Brain microvascular endothelial cell (primary cell): ENCODE measurements at regions not wholly inside any gene's neighbourhood (a gene's known extent, or its start where the extent isn't known, plus 50 kb on each side); places are given as distances from the start of the nearest gene placed in this dataset.

ENCODE experiments used
- DNase-seq: peaks from one replicate; pipeline ENCODE4 v3.0.0-alpha.2; 2020
- H3K27ac ChIP-seq: fragments of 250-450 bp; sonication (Bioruptor Pico); 2 replicates; pipeline ENCODE4 v1.5.1; 2020; ENCODE audit warnings: mild to moderate bottlenecking, moderate library complexity
- H3K27me3 ChIP-seq: fragments of 250-450 bp; sonication (Bioruptor Pico); replicated peaks from 2 replicates; pipeline ENCODE4 v1.5.1; 2020; ENCODE audit warnings: mild to moderate bottlenecking
- H3K36me3 ChIP-seq: fragments of 250-450 bp; sonication (Bioruptor Pico); replicated peaks from 2 replicates; pipeline ENCODE4 v1.5.1; 2020; ENCODE audit warnings: mild to moderate bottlenecking
- H3K4me3 ChIP-seq: 2 replicates; pipeline ENCODE4 v1.5.1; 2011; ENCODE audit warnings: low read depth, mild to moderate bottlenecking, control low read depth, low read length, moderate library complexity
- in situ Hi-C: cut with HindIII; loops from 2 replicates; pipeline ENCODE4 v1.10.0; 2017; ENCODE audit warnings: low sequenced_read_pairs, low pct_ligation_motif_present
- TF ChIP-seq, protein P1 (sequence below): IDR thresholded peaks from 2 replicates; pipeline ENCODE4 v1.5.1; 2011; ENCODE audit warnings: low read depth, mild to moderate bottlenecking, moderate library complexity, low read length, control low read depth, inconsistent platforms; ENCODE audit errors: missing control alignments

DNA sequence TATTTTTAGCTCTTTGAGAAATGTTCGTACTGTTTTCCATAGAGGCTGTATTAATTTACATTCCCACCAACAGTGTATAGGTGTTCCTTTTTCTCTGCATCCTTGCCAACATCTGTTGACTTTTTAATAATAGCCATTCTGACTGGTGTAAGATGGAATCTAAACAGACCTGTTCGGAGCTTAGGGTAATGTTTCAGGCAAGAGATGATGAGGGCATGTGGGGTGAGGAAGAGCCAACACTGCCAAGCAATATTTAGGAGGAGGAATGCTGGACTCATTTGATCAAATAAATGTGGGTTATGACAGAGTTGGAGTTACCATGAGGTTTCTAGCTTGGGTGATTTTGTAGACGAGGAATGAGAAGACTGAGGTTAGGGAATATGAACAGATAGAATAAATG is 382.9 kb downstream of the KLF12 start:
- Histone ChIP-seq H3K27ac (no peak overlapping the region), H3K36me3 (no peaks in the 10 kb centered on the region), H3K27me3 (no peaks in the 10 kb centered on the region), H3K4me3 (no peak overlapping the region)
- TF ChIP-seq, protein P1, sequence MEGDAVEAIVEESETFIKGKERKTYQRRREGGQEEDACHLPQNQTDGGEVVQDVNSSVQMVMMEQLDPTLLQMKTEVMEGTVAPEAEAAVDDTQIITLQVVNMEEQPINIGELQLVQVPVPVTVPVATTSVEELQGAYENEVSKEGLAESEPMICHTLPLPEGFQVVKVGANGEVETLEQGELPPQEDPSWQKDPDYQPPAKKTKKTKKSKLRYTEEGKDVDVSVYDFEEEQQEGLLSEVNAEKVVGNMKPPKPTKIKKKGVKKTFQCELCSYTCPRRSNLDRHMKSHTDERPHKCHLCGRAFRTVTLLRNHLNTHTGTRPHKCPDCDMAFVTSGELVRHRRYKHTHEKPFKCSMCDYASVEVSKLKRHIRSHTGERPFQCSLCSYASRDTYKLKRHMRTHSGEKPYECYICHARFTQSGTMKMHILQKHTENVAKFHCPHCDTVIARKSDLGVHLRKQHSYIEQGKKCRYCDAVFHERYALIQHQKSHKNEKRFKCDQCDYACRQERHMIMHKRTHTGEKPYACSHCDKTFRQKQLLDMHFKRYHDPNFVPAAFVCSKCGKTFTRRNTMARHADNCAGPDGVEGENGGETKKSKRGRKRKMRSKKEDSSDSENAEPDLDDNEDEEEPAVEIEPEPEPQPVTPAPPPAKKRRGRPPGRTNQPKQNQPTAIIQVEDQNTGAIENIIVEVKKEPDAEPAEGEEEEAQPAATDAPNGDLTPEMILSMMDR, result no peak
- DNase-seq, result no peak
- in situ Hi-C loops, result no loop called here

DNA sequence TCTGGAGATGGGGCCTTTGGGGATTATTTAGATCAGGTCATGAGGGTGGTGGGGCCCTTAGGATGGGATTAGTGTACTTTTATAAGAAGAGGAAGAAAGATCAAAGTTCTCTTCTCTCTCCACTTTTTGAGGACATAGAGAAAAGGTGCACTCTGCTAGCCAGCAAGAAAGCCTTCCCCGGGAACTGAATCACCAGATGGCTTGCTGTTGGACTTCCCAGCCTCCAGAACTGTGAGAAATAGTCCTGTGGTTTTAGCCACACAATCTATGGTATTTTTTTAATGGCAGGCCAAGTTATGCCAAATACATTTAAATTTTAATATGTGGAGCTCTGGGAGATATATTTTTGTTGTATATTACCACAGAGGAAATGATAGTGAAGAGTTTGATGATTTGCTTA is 385.8 kb downstream of the KLF12 start:
- H3K27ac ChIP-seq, result no peak overlapping the region
- in situ Hi-C loops, result no loop called here

DNA sequence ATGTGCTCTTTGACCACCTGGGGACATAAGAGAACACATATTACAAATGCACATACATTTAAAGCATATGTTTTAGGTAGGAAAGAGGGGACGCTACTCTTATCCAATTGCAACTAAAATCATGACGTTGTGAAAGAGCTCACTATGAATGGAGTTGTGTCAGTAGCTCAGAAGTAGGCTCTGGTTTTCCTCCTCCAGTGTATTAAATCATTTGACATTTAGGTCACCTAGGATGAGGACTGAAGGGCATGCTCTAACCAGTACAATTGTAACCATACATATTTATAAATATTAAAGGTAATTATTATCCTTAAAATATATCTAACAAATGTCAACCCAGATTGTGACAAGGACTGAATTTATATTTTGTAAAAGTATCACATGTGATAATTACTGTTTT is 389.0 kb downstream of the KLF12 start:
- Histone ChIP-seq H3K36me3 (no peaks in the 10 kb centered on the region), H3K4me3 (no peak overlapping the region), H3K27me3 (no peaks in the 10 kb centered on the region), H3K27ac (no peak overlapping the region)
- no peak for DNase-seq
- TF ChIP-seq, protein P1, result no peak
- in situ Hi-C loops, result no loop called here

More for the DNA sequence above, 385.8 kb downstream of the KLF12 start:
- H3K27me3 ChIP-seq, result no peaks in the 10 kb centered on the region
- H3K4me3 ChIP-seq, result no peak overlapping the region
- H3K36me3 ChIP-seq, result no peaks in the 10 kb centered on the region
- TF ChIP-seq, protein P1, result no peak
- no peak for DNase-seq

DNA sequence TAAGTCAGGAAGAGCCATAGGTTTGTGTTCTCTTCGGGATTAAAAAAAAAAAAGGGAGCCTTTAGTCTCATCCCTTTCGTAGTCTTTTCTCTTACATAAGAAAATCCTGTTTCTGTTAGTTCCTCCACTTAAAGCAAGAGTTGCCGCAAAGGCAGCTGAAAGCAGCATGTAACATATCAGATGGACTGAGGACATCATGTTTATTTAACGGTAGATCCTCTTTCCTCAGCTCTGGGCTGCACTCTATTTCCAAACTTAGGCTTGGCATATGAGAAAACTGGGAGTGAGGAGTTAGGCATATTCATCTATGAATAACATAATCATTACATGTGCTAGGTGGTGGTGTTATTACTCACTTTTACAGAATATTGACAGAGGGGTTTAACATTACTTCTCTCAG is 391.2 kb downstream of the KLF12 start:
- in situ Hi-C loops, result no loop called here
- DNase-seq, result no peak
- TF ChIP-seq, protein P1, result no peak
- Histone ChIP-seq H3K36me3 (no peaks in the 10 kb centered on the region), H3K27me3 (no peaks in the 10 kb centered on the region), H3K4me3 (no peak overlapping the region), H3K27ac (no peak overlapping the region)

DNA sequence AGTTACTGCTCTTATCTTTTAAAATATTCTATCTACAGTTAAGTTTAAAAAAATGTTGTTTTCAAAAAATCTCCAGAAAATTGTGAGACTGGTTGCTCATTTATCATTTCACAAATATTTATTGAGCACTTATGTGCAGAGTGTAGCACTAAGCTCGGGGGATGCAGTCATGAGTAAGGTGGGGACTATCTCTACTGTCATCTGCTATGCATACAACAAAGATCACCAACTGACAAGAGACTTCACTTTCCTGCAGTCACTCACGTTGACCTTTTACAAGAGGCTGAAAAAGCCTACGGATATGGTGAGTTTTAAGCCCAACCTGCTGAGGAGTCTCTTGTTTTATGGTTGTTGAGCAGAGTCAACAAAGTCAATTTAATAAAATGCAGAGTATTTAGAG is 392.5 kb downstream of the KLF12 start:
- no peaks in the 10 kb centered on the region for H3K36me3 ChIP-seq
- TF ChIP-seq, protein P1, result no peak
- H3K27ac ChIP-seq, result no peak overlapping the region
- DNase-seq, result no peak
- no peaks in the 10 kb centered on the region for H3K27me3 ChIP-seq
- H3K4me3 ChIP-seq, result no peak overlapping the region
- in situ Hi-C loops, result no loop called here

DNA sequence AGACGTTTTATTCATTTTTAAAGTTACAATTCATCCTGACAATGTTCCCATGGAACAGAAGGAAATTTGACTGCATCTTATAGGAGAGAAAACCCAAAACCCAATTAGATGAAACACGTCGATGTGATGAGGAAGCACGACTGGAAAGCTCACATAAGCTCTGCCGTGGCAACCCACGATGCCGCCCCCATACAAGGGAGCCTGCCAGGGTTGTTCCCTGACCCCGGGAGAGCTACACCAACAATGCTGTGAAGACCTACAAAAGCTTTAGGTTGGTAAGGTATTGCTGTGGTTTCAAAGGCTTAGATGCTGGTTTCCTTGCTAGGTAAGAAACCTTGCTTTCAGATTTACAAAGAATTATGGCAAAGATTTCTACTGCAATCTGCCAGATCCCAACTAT is 393.1 kb downstream of the KLF12 start:
- Histone ChIP-seq H3K27ac (no peak overlapping the region), H3K4me3 (no peak overlapping the region), H3K27me3 (no peaks in the 10 kb centered on the region), H3K36me3 (no peaks in the 10 kb centered on the region)
- TF ChIP-seq, protein P1, result no peak
- DNase-seq, result no peak
- in situ Hi-C loops, result no loop called here
